ENCODE measurements at regions not wholly inside any gene's neighbourhood (a gene's known extent, or its start where the extent isn't known, plus 50 kb on each side); places are given as distances from the start of the nearest gene placed in this dataset.

GRCh38 chr2:185044323-185044874 is 446.1 kb downstream of the ZNF804A start:
- peaks cover 28% of the 10 kb centered on the region for H3K36me3 Mint-ChIP-seq
- TF ChIP-seq SOX15 (CRISPR knock-in tag; IDR thresholded peaks at IDR 0.05), result no peak
- TF ChIP-seq, protein P1, sequence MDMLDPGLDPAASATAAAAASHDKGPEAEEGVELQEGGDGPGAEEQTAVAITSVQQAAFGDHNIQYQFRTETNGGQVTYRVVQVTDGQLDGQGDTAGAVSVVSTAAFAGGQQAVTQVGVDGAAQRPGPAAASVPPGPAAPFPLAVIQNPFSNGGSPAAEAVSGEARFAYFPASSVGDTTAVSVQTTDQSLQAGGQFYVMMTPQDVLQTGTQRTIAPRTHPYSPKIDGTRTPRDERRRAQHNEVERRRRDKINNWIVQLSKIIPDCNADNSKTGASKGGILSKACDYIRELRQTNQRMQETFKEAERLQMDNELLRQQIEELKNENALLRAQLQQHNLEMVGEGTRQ (CRISPR knock-in tag; IDR thresholded peaks at IDR 0.05), result no peak
- TF ChIP-seq ZNF317 (CRISPR knock-in tag; IDR thresholded peaks at IDR 0.05; ENCODE audit: borderline replicate concordance, low read depth), result no peak
- no peak for TF ChIP-seq ESRRA (CRISPR knock-in tag; IDR thresholded peaks at IDR 0.05; ENCODE audit: borderline replicate concordance)
- TF ChIP-seq, protein P2, sequence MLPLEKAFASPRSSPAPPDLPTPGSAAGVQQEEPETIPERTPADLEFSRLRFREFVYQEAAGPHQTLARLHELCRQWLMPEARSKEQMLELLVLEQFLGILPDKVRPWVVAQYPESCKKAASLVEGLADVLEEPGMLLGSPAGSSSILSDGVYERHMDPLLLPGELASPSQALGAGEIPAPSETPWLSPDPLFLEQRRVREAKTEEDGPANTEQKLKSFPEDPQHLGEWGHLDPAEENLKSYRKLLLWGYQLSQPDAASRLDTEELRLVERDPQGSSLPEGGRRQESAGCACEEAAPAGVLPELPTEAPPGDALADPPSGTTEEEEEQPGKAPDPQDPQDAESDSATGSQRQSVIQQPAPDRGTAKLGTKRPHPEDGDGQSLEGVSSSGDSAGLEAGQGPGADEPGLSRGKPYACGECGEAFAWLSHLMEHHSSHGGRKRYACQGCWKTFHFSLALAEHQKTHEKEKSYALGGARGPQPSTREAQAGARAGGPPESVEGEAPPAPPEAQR (CRISPR knock-in tag; IDR thresholded peaks at IDR 0.05), result no peak
- no peak for TF ChIP-seq KAT7 (CRISPR knock-in tag; IDR thresholded peaks at IDR 0.05; ENCODE audit: borderline replicate concordance)
- no peak for TF ChIP-seq FOXK1 (CRISPR knock-in tag; IDR thresholded peaks at IDR 0.05)
- no peak for TF ChIP-seq ZNF263 (CRISPR knock-in tag; IDR thresholded peaks at IDR 0.05; ENCODE audit: low read depth)
- no peak for TF ChIP-seq ZNF671 (CRISPR knock-in tag; IDR thresholded peaks at IDR 0.05)
- no peak for TF ChIP-seq ARID4B (CRISPR knock-in tag; IDR thresholded peaks at IDR 0.05; ENCODE audit: borderline replicate concordance)
- no peak for TF ChIP-seq CTCF (IDR thresholded peaks at IDR 0.05)
- TF ChIP-seq RELA (CRISPR knock-in tag; IDR thresholded peaks at IDR 0.05; ENCODE audit: borderline replicate concordance), result no peak
- ChIA-PET POLR2A (no interaction called here), CTCF (no interaction called here)
- ATAC-seq (peak; percentile 78), DNase-seq (ENCODE audit: low spot score) (peak; percentile 11)
- peaks cover 45% of the 10 kb centered on the region for H3K9me3 Mint-ChIP-seq
- no peaks in the 10 kb centered on the region for H3K4me1 Mint-ChIP-seq
- no peak overlapping the region for H3K27ac Mint-ChIP-seq
- H3K4me3 Mint-ChIP-seq, result no peak overlapping the region
- H3K27me3 Mint-ChIP-seq (ENCODE audit: low read depth), result no peaks in the 10 kb centered on the region

DNA sequence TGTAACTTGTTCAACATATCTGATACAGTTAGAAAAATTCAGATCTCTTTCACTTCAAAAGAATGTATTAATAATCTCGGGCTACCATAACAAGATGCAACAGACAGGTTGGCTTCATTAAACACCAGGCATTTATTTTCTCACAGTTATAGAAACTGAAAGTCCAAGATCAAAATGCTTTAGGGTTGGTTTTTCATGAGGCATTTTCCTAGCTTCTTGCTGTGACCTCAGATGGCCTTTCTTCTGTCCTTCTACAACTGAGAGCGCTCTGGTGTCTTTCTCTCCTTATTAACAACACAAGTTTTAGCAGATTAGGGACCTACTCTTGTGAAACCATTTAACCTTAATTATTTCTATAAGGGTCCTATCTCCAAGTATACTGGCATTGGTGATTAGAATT is 452.5 kb downstream of the ZNF804A start:
- H3K9me3 Mint-ChIP-seq, result 0 out of 2 replicates have a peak, but pooled peaks cover 5% of the 10 kb centered on the region
- POLR2A ChIA-PET, result no interaction called here
- H3K27me3 Mint-ChIP-seq (ENCODE audit: low read depth), result no peaks in the 10 kb centered on the region
- TF ChIP-seq CBFB (CRISPR knock-in tag; IDR thresholded peaks at IDR 0.05; ENCODE audit: low read depth) (no peak), TEAD1 (CRISPR knock-in tag; IDR thresholded peaks at IDR 0.05) (no peak), HMGA2 (CRISPR knock-in tag; IDR thresholded peaks at IDR 0.05) (no peak), ZNF281 (CRISPR knock-in tag; IDR thresholded peaks at IDR 0.05) (no peak), MLX (CRISPR knock-in tag; IDR thresholded peaks at IDR 0.05) (no peak)
- TF ChIP-seq, protein P3, sequence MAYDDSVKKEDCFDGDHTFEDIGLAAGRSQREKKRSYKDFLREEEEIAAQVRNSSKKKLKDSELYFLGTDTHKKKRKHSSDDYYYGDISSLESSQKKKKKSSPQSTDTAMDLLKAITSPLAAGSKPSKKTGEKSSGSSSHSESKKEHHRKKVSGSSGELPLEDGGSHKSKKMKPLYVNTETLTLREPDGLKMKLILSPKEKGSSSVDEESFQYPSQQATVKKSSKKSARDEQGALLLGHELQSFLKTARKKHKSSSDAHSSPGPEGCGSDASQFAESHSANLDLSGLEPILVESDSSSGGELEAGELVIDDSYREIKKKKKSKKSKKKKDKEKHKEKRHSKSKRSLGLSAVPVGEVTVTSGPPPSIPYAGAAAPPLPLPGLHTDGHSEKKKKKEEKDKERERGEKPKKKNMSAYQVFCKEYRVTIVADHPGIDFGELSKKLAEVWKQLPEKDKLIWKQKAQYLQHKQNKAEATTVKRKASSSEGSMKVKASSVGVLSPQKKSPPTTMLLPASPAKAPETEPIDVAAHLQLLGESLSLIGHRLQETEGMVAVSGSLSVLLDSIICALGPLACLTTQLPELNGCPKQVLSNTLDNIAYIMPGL (CRISPR knock-in tag; IDR thresholded peaks at IDR 0.05), result no peak
- TF ChIP-seq, protein P4, sequence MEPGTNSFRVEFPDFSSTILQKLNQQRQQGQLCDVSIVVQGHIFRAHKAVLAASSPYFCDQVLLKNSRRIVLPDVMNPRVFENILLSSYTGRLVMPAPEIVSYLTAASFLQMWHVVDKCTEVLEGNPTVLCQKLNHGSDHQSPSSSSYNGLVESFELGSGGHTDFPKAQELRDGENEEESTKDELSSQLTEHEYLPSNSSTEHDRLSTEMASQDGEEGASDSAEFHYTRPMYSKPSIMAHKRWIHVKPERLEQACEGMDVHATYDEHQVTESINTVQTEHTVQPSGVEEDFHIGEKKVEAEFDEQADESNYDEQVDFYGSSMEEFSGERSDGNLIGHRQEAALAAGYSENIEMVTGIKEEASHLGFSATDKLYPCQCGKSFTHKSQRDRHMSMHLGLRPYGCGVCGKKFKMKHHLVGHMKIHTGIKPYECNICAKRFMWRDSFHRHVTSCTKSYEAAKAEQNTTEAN (CRISPR knock-in tag; IDR thresholded peaks at IDR 0.05), result no peak

More for the DNA sequence above, 452.5 kb downstream of the ZNF804A start:
- Mint-ChIP-seq H3K4me3 (no peak overlapping the region), H3K4me1 (no peaks in the 10 kb centered on the region), H3K27ac (no peak overlapping the region), H3K36me3 (no peaks in the 10 kb centered on the region)
- CTCF ChIA-PET, result no interaction called here
- DNase-seq (ENCODE audit: low spot score), result no peak
- no peak for ATAC-seq
